Activated CD4-positive, alpha-beta T cell treated with anti-CD3 and anti-CD28 coated beads, Interleukin-2, Interleukin-4, amounts not matched to agents 100 ng/mL and 50 ng/mL, durations not matched to agents 16 hours and 8 hours (primary cell): ENCODE measurements at regions not wholly inside any gene's neighbourhood (a gene's known extent, or its start where the extent isn't known, plus 50 kb on each side); places are given as distances from the start of the nearest gene placed in this dataset.

Experiments used
- DNase-seq: peaks from one replicate; pipeline ENCODE4 v3.0.0-alpha.2; 2020; ENCODE audit warnings: low spot score

- DNase-seq, result no peak
Measured at GRCh38 chr5:89299998-89300397, 417.0 kb upstream of the MEF2C start.

- DNase-seq, result no peak
Measured at GRCh38 chr5:89297066-89297465, 414.1 kb upstream of the MEF2C start.

- no peak for DNase-seq
Measured at GRCh38 chr5:89293810-89294209, 410.8 kb upstream of the MEF2C start.

GRCh38 chr5:89292487-89292886 lies 409.5 kb upstream of the MEF2C start:
- no peak for DNase-seq

- no peak for DNase-seq
Measured at GRCh38 chr5:89289604-89290003, 406.6 kb upstream of the MEF2C start.

- DNase-seq, result no peak
Measured at GRCh38 chr5:89287964-89288363, 405.0 kb upstream of the MEF2C start.

- no peak for DNase-seq
Measured at GRCh38 chr5:89286320-89286719, 403.3 kb upstream of the MEF2C start.

- no peak for DNase-seq
Measured at GRCh38 chr5:89283728-89284493, 400.9 kb upstream of the MEF2C start.

GRCh38 chr5:89282554-89283510 lies 399.8 kb upstream of the MEF2C start:
- DNase-seq, result no peak

GRCh38 chr5:89281766-89282553 lies 399.0 kb upstream of the MEF2C start:
- no peak for DNase-seq

- no peak for DNase-seq
Measured at GRCh38 chr5:89281211-89281610, 398.2 kb upstream of the MEF2C start.

- no peak for DNase-seq
Measured at GRCh38 chr5:89280103-89281037, 397.4 kb upstream of the MEF2C start.

GRCh38 chr5:89279391-89280036 lies 396.5 kb upstream of the MEF2C start:
- DNase-seq, result no peak

- DNase-seq, result no peak
Measured at GRCh38 chr5:89277816-89278215, 394.8 kb upstream of the MEF2C start.

GRCh38 chr5:89276566-89277305 lies 393.8 kb upstream of the MEF2C start:
- no peak for DNase-seq

- no peak for DNase-seq
Measured at GRCh38 chr5:89275066-89275855, 392.3 kb upstream of the MEF2C start.

GRCh38 chr5:89273289-89273688 lies 390.3 kb upstream of the MEF2C start:
- DNase-seq, result no peak

GRCh38 chr5:89270901-89271300 lies 387.9 kb upstream of the MEF2C start:
- DNase-seq, result no peak

GRCh38 chr5:89269721-89270120 lies 386.7 kb upstream of the MEF2C start:
- no peak for DNase-seq
